Neural progenitor cell (in vitro differentiated cells): ENCODE measurements at regions not wholly inside any gene's neighbourhood (a gene's known extent, or its start where the extent isn't known, plus 50 kb on each side); places are given as distances from the start of the nearest gene placed in this dataset.

ENCODE experiments used
- EZH2 ChIP-seq: fragments of 200-600 bp; sonication (generic); IDR thresholded peaks from 2 replicates; pipeline ENCODE4 v1.6.1; 2017; ENCODE audit warnings: antibody characterized with exemption, mild to moderate bottlenecking, moderate library complexity
- EZH2phosphoT487 ChIP-seq: fragments of 200-600 bp; sonication (generic); IDR thresholded peaks from 2 replicates; pipeline ENCODE4 v1.6.1; 2017; ENCODE audit warnings: antibody characterized with exemption
- TF ChIP-seq, protein P1 (sequence below): fragments of 200-600 bp; sonication (generic); IDR thresholded peaks from 2 replicates; pipeline ENCODE4 v1.5.1; 2017; ENCODE audit warnings: antibody characterized with exemption, mild to moderate bottlenecking

GRCh38 chr6:151170622-151171246 lies 69.0 kb upstream of the AKAP12 start:
- TF ChIP-seq, protein P1, sequence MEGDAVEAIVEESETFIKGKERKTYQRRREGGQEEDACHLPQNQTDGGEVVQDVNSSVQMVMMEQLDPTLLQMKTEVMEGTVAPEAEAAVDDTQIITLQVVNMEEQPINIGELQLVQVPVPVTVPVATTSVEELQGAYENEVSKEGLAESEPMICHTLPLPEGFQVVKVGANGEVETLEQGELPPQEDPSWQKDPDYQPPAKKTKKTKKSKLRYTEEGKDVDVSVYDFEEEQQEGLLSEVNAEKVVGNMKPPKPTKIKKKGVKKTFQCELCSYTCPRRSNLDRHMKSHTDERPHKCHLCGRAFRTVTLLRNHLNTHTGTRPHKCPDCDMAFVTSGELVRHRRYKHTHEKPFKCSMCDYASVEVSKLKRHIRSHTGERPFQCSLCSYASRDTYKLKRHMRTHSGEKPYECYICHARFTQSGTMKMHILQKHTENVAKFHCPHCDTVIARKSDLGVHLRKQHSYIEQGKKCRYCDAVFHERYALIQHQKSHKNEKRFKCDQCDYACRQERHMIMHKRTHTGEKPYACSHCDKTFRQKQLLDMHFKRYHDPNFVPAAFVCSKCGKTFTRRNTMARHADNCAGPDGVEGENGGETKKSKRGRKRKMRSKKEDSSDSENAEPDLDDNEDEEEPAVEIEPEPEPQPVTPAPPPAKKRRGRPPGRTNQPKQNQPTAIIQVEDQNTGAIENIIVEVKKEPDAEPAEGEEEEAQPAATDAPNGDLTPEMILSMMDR: no peak
- TF ChIP-seq EZH2 (no peak), EZH2phosphoT487 (no peak)
